ENCODE measurements at regions not wholly inside any gene's neighbourhood (a gene's known extent, or its start where the extent isn't known, plus 50 kb on each side); places are given as distances from the start of the nearest gene placed in this dataset.

GRCh38 chr4:136343340-136343739, 1189.0 kb downstream of the PCDH18 start:
- no peak for DNase-seq (ENCODE audit: extremely low read depth, low read depth)

GRCh38 chr4:136342666-136343065, 1189.6 kb downstream of the PCDH18 start:
- no peak for DNase-seq (ENCODE audit: extremely low read depth, low read depth)

- DNase-seq (ENCODE audit: extremely low read depth, low read depth) = no peak
Observed at GRCh38 chr4:136337216-136337615, 1195.1 kb downstream of the PCDH18 start.

GRCh38 chr4:136336479-136336878, 1195.8 kb downstream of the PCDH18 start:
- no peak for DNase-seq (ENCODE audit: extremely low read depth, low read depth)

GRCh38 chr4:136329042-136329662, 1203.1 kb downstream of the PCDH18 start:
- no peak for DNase-seq (ENCODE audit: extremely low read depth, low read depth)

GRCh38 chr4:136328131-136328530, 1204.2 kb downstream of the PCDH18 start:
- no peak for DNase-seq (ENCODE audit: extremely low read depth, low read depth)

- DNase-seq (ENCODE audit: extremely low read depth, low read depth) = no peak
Observed at GRCh38 chr4:136320465-136320813, 1211.9 kb downstream of the PCDH18 start.

- peak; percentile 14 for DNase-seq (ENCODE audit: extremely low read depth, low read depth)
Observed at GRCh38 chr4:136319789-136320464, 1212.4 kb downstream of the PCDH18 start.

- no peak for DNase-seq (ENCODE audit: extremely low read depth, low read depth)
Observed at GRCh38 chr4:136316961-136317360, 1215.3 kb downstream of the PCDH18 start.

GRCh38 chr4:136314686-136315085, 1217.6 kb downstream of the PCDH18 start:
- no peak for DNase-seq (ENCODE audit: extremely low read depth, low read depth)

GRCh38 chr4:136311774-136312173, 1220.5 kb downstream of the PCDH18 start:
- DNase-seq (ENCODE audit: extremely low read depth, low read depth) = no peak

GRCh38 chr4:136307765-136308164, 1224.5 kb downstream of the PCDH18 start:
- DNase-seq (ENCODE audit: extremely low read depth, low read depth) = no peak

- DNase-seq (ENCODE audit: extremely low read depth, low read depth) = no peak
Observed at GRCh38 chr4:136306361-136306760, 1225.9 kb downstream of the PCDH18 start.

GRCh38 chr4:136302566-136302965, 1229.7 kb downstream of the PCDH18 start:
- no peak for DNase-seq (ENCODE audit: extremely low read depth, low read depth)

- DNase-seq (ENCODE audit: extremely low read depth, low read depth) = no peak
Observed at GRCh38 chr4:136301749-136302495, 1230.4 kb downstream of the PCDH18 start.

- no peak for DNase-seq (ENCODE audit: extremely low read depth, low read depth)
Observed at GRCh38 chr4:136283977-136284376, 1248.3 kb downstream of the PCDH18 start.

GRCh38 chr4:136281889-136282288, 1250.4 kb downstream of the PCDH18 start:
- no peak for DNase-seq (ENCODE audit: extremely low read depth, low read depth)

- DNase-seq (ENCODE audit: extremely low read depth, low read depth) = no peak
Observed at GRCh38 chr4:136281307-136281706, 1251.0 kb downstream of the PCDH18 start.

GRCh38 chr4:136277741-136278140, 1254.6 kb downstream of the PCDH18 start:
- DNase-seq (ENCODE audit: extremely low read depth, low read depth) = no peak

- no peak for DNase-seq (ENCODE audit: extremely low read depth, low read depth)
Observed at GRCh38 chr4:136246876-136247275, 1285.4 kb downstream of the PCDH18 start.

GRCh38 chr4:136241221-136241986, 1290.9 kb downstream of the PCDH18 start:
- DNase-seq (ENCODE audit: extremely low read depth, low read depth) = no peak

All from NCI-H460 (cell line).